ENCODE measurements at regions not wholly inside any gene's neighbourhood (a gene's known extent, or its start where the extent isn't known, plus 50 kb on each side); places are given as distances from the start of the nearest gene placed in this dataset.

DNA sequence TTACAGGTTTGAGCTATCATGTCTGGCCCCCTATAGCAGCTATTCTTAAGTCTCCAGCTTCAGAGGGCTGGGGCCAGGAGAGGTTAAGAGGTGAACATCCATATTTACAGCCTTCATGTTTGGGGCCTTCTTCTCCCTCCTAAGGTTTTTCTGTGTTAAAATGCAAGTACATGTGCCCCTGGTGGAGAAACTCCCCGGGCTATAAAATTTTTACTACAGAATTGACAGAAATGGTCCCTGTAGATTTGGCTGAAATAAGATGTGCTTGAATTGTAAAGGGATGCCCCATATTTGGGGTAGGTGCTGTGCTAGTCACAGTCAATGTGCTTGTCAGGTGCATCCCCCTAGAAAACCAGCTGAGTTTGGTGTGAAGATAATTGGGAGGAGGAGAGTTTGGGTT, 263.3 kb upstream of the CXCR4 start:
- no peak for ATAC-seq (ENCODE audit: poor library complexity)

GRCh38 chr2:136378712-136379595, 261.0 kb upstream of the CXCR4 start:
- Histone ChIP-seq H3K36me3 (ENCODE audit: insufficient read depth, low read length) (no peaks in the 10 kb centered on the region), H3K27ac (ENCODE audit: low read depth in 1 of 2, low read length in 2 of 2) (no peak overlapping the region), H3K27me3 (ENCODE audit: control insufficient read depth in 1 of 2, insufficient read depth in 2 of 2, low read length in 2 of 2) (no peaks in the 10 kb centered on the region), H3K4me1 (ENCODE audit: insufficient read depth, low read length) (peaks cover 43% of the 10 kb centered on the region), H3K4me3 (ENCODE audit: low read length) (no peak overlapping the region), H3K9me3 (ENCODE audit: control insufficient read depth in 1 of 2, insufficient read depth in 1 of 2, low read length in 2 of 2) (no peaks in the 10 kb centered on the region)
- POLR2A ChIA-PET, result interaction anchor here (0.6 kb wide), 1 partner anchor 465 kb away, joined by 5 read pairs; no protein-coding TSS in a partner anchor
- Mint-ChIP-seq H3K27ac (peak overlapping the region; percentile 80), H3K4me1 (ENCODE audit: low read depth) (peaks cover 72% of the 10 kb centered on the region), H3K9me3 (no peaks in the 10 kb centered on the region), H3K27me3 (no peaks in the 10 kb centered on the region), H3K36me3 (ENCODE audit: low read depth) (no peaks in the 10 kb centered on the region), H3K4me3 (peak overlapping the region; percentile 31)
- peak; percentile 63 to 88 (median 76) for DNase-seq
- ATAC-seq (ENCODE audit: poor library complexity), result peak; percentile 35
- CTCF ChIA-PET, result interaction anchor here (1.2 to 2.1 kb wide), 7 partner anchors 11 to 465 kb away, joined by 3 to 10 read pairs (median 5); no protein-coding TSS in a partner anchor
- intact Hi-C loops (cut with DNase I, micrococcal nuclease), result loop anchor here (1.0 to 5.0 kb wide), 7 partner anchors 122 to 463 kb away; partner anchors contain the start of genes CXCR4 (in 1 of the 2) and DARS1 (in 1 of the 2)
- peak; percentile 78 for TF ChIP-seq CTCF (IDR thresholded peaks at IDR 0.05)

More for the DNA sequence above, 263.3 kb upstream of the CXCR4 start:
- Histone ChIP-seq H3K36me3 (ENCODE audit: insufficient read depth, low read length) (no peaks in the 10 kb centered on the region), H3K4me1 (ENCODE audit: insufficient read depth, low read length) (peaks cover 37% of the 10 kb centered on the region), H3K4me3 (ENCODE audit: low read length) (no peak overlapping the region), H3K9me3 (ENCODE audit: control insufficient read depth in 1 of 2, insufficient read depth in 1 of 2, low read length in 2 of 2) (no peaks in the 10 kb centered on the region), H3K27me3 (ENCODE audit: control insufficient read depth in 1 of 2, insufficient read depth in 2 of 2, low read length in 2 of 2) (no peaks in the 10 kb centered on the region), H3K27ac (ENCODE audit: low read depth in 1 of 2, low read length in 2 of 2) (peak overlapping the region in 1 of 2 donors; percentile 46)
- peaks cover 61% of the 10 kb centered on the region for H3K4me1 Mint-ChIP-seq (ENCODE audit: low read depth)
- H3K4me3 Mint-ChIP-seq, result no peak overlapping the region
- H3K27me3 Mint-ChIP-seq, result no peaks in the 10 kb centered on the region
- TF ChIP-seq CTCF (IDR thresholded peaks at IDR 0.05), result no peak
- no peaks in the 10 kb centered on the region for H3K9me3 Mint-ChIP-seq
- H3K36me3 Mint-ChIP-seq (ENCODE audit: low read depth), result no peaks in the 10 kb centered on the region
- ChIA-PET CTCF (interaction anchor here (0.7 to 1.3 kb wide), 5 partner anchors 54 to 431 kb away, joined by 3 to 6 read pairs (median 3); no protein-coding TSS in a partner anchor), POLR2A (interaction anchor here (0.6 to 2.3 kb wide), 11 partner anchors 125 to 486 kb away, joined by 3 to 15 read pairs (median 4); partner anchors contain the start of gene DARS1)
- peak overlapping the region; percentile 80 for H3K27ac Mint-ChIP-seq
- intact Hi-C loops (cut with DNase I, micrococcal nuclease), result loop anchor here in 1 of 2 experiments (10.0 kb wide), 1 partner anchor 1706 kb away; no protein-coding TSS in a partner anchor
- DNase-seq, result no peak

GRCh38 chr2:136377423-136378382, 259.8 kb upstream of the CXCR4 start:
- Histone ChIP-seq H3K36me3 (ENCODE audit: insufficient read depth, low read length) (no peaks in the 10 kb centered on the region), H3K9me3 (ENCODE audit: control insufficient read depth in 1 of 2, insufficient read depth in 1 of 2, low read length in 2 of 2) (no peaks in the 10 kb centered on the region), H3K4me1 (ENCODE audit: insufficient read depth, low read length) (peaks cover 38% of the 10 kb centered on the region), H3K4me3 (ENCODE audit: low read length) (no peak overlapping the region), H3K27ac (ENCODE audit: low read depth in 1 of 2, low read length in 2 of 2) (no peak overlapping the region), H3K27me3 (ENCODE audit: control insufficient read depth in 1 of 2, insufficient read depth in 2 of 2, low read length in 2 of 2) (no peaks in the 10 kb centered on the region)
- DNase-seq (no peak), ATAC-seq (ENCODE audit: poor library complexity) (no peak)
- POLR2A ChIA-PET, result interaction anchor here (1.0 to 1.3 kb wide), 3 partner anchors 241 to 261 kb away, joined by 3 to 5 read pairs (median 4); no protein-coding TSS in a partner anchor
- H3K9me3 Mint-ChIP-seq, result no peaks in the 10 kb centered on the region
- no peaks in the 10 kb centered on the region for H3K27me3 Mint-ChIP-seq
- CTCF ChIA-PET, result interaction anchor here (1.4 to 2.1 kb wide), 4 partner anchors 9 to 464 kb away, joined by 3 to 10 read pairs (median 7); no protein-coding TSS in a partner anchor
- intact Hi-C loops (cut with DNase I, micrococcal nuclease), result loop anchor here (1.0 to 5.0 kb wide), 7 partner anchors 120 to 461 kb away; partner anchors contain the start of genes CXCR4 (in 1 of the 2) and DARS1 (in 1 of the 2)
- H3K4me3 Mint-ChIP-seq, result no peak overlapping the region
- H3K36me3 Mint-ChIP-seq (ENCODE audit: low read depth), result no peaks in the 10 kb centered on the region
- peaks cover 59% of the 10 kb centered on the region for H3K4me1 Mint-ChIP-seq (ENCODE audit: low read depth)
- peak overlapping the region; percentile 6 for H3K27ac Mint-ChIP-seq
- TF ChIP-seq CTCF (IDR thresholded peaks at IDR 0.05), result no peak
